HCT116 (cell line): ENCODE measurements at regions not wholly inside any gene's neighbourhood (a gene's known extent, or its start where the extent isn't known, plus 50 kb on each side); places are given as distances from the start of the nearest gene placed in this dataset.

Experiments
- ATAC-seq: fragments of 200-7000 bp; cut with Tn5 transposase; 2 replicates; pipeline ENCODE4 v1.9.1; 2020; ENCODE audit warnings: mild to moderate bottlenecking, moderate library complexity
- BruUV-seq: library from RNA; stranded (reverse); fragments of 400-500 nt; replicated peaks from 2 replicates; lab custom pipeline; 2021; lab: Mats Ljungman, UMichigan
- CTCF ChIA-PET: fragments of 300-600 bp; sonication (Branson Sonifier 250); formaldehyde crosslinking; loops from one replicate; lab custom pipeline; 2021; ENCODE audit warnings: antibody characterized with exemption; lab: Charles Lee
- POLR2A ChIA-PET: fragments of 300-600, 350-600 bp; sonication (Branson Sonifier 250); formaldehyde crosslinking; loops from one replicate; lab custom pipeline; 2021; ENCODE audit warnings: antibody characterized with exemption; lab: Charles Lee
- RAD21 ChIA-PET, 2 experiments: fragments of 300-600 bp; sonication (Branson Sonifier 250); formaldehyde crosslinking; loops; one replicate each; lab custom pipeline; 2023; ENCODE audit warnings: low total read pairs in 2 of 2; ENCODE audit not compliant: uncharacterized antibody in 2 of 2, unreplicated experiment in 2 of 2, low non-redundant PET in 1 of 2; lab: Charles Lee
- DNase-seq: peaks from one replicate; pipeline ENCODE4 v3.0.0-alpha.2; 2010; ENCODE audit warnings: low read depth, low spot score
- H2AFZ ChIP-seq: fragments of 200-600 bp; shearing (Covaris generic), sonication (generic); 2 replicates; pipeline ENCODE4 v1.6.1; 2017; ENCODE audit warnings: low read depth, mixed run types, mixed read lengths, antibody characterized with exemption, low read length; ENCODE audit not compliant: poor library complexity, severe bottlenecking
- H3K27ac ChIP-seq: 2 replicates; pipeline ENCODE4 v1.5.1; 2012; ENCODE audit warnings: low read depth, low read length
- H3K27me3 ChIP-seq: fragments of 200-600 bp; sonication (generic); 2 replicates; pipeline ENCODE4 v1.6.1; 2016; ENCODE audit warnings: mixed run types, low read length, mixed read lengths; ENCODE audit not compliant: insufficient read depth
- H3K36me3 ChIP-seq, 2 experiments: fragments of 200-500 bp in 1 of 2; fragments of 200-600 bp in 1 of 2; sonication (Bioruptor generic) in 1 of 2; sonication (generic) in 1 of 2; 2 replicates each; pipeline versions ENCODE4 v1.5.1 to v1.6.1; 2014 to 2016; ENCODE audit warnings: low read length in 2 of 2, inconsistent platforms in 1 of 2, mixed read lengths in 1 of 2, mixed run types in 1 of 2; ENCODE audit not compliant: insufficient read depth in 2 of 2, control insufficient read depth in 1 of 2
- H3K4me1 ChIP-seq, 2 experiments: fragments of 200-600 bp in 1 of 2; sonication (generic) in 1 of 2; 2 replicates each; pipeline versions ENCODE4 v1.5.1 to v1.6.1; 2012 to 2017; ENCODE audit warnings: low read length in 2 of 2, inconsistent platforms in 1 of 2, mild to moderate bottlenecking in 1 of 2, mixed read lengths in 1 of 2, mixed run types in 1 of 2, moderate library complexity in 1 of 2; ENCODE audit not compliant: insufficient read depth in 2 of 2, control insufficient read depth in 1 of 2
- H3K4me2 ChIP-seq: fragments of 200-600 bp; sonication (generic); 2 replicates; pipeline ENCODE4 v1.6.1; 2017; ENCODE audit warnings: mixed run types, low read length, mixed read lengths
- H3K4me3 ChIP-seq, 2 experiments: fragments of 200-600 bp in 1 of 2; sonication (generic) in 1 of 2; replicated peaks in 1 of 2; 2 replicates each; pipeline ENCODE4 v1.5.1; 2011 to 2016; ENCODE audit warnings: low read length in 2 of 2, control low read depth in 1 of 2, low read depth in 1 of 2, mild to moderate bottlenecking in 1 of 2, mixed read lengths in 1 of 2, mixed run types in 1 of 2
- H3K79me2 ChIP-seq: fragments of 200-600 bp; sonication (generic); 2 replicates; pipeline ENCODE4 v1.6.1; 2017; ENCODE audit warnings: mild to moderate bottlenecking, mixed run types, low read length, moderate library complexity, mixed read lengths; ENCODE audit not compliant: insufficient read depth
- H3K9ac ChIP-seq: fragments of 200-600 bp; sonication (generic); 2 replicates; pipeline ENCODE4 v1.6.1; 2016; ENCODE audit warnings: low read length, mixed read lengths
- H3K9me2 ChIP-seq: fragments of 200-600 bp; sonication (generic), shearing (Covaris generic); 2 replicates; pipeline ENCODE4 v1.6.1; 2017; ENCODE audit warnings: mixed run types, mild to moderate bottlenecking, moderate library complexity; ENCODE audit not compliant: insufficient read depth
- H3K9me3 ChIP-seq, 2 experiments: fragments of 200-500 bp in 1 of 2; fragments of 200-600 bp in 1 of 2; sonication (Bioruptor generic) in 1 of 2; sonication (generic) in 1 of 2; 2 replicates each; pipeline ENCODE4 v1.6.1; 2014 to 2017; ENCODE audit warnings: low read length in 2 of 2, mixed read lengths in 2 of 2, inconsistent platforms in 1 of 2, low read depth in 1 of 2, mild to moderate bottlenecking in 1 of 2, mixed run types in 1 of 2, moderate library complexity in 1 of 2; ENCODE audit not compliant: control insufficient read depth in 1 of 2, insufficient read depth in 1 of 2
- H4K20me1 ChIP-seq: fragments of 200-600 bp; sonication (generic), shearing (Covaris generic); 2 replicates; pipeline ENCODE4 v1.6.1; 2017; ENCODE audit warnings: mixed run types, mild to moderate bottlenecking, moderate library complexity; ENCODE audit not compliant: insufficient read depth
- CBX3 ChIP-seq: IDR thresholded peaks from 2 replicates; pipeline ENCODE4 v1.6.1; 2012; ENCODE audit warnings: low read depth
- CEBPB ChIP-seq: IDR thresholded peaks from 2 replicates; pipeline ENCODE4 v1.6.1; 2012; ENCODE audit warnings: low read depth
- EGR1 ChIP-seq: IDR thresholded peaks from 2 replicates; pipeline ENCODE4 v1.6.1; 2012; ENCODE audit warnings: low read depth
- ELF1 ChIP-seq: IDR thresholded peaks from 2 replicates; pipeline ENCODE4 v1.6.1; 2012; ENCODE audit warnings: low read depth, borderline replicate concordance
- EZH2 ChIP-seq: fragments of 200-600 bp; sonication (generic); IDR thresholded peaks from 2 replicates; pipeline ENCODE4 v1.6.1; 2017; ENCODE audit warnings: antibody characterized with exemption, mixed run types
- EZH2phosphoT487 ChIP-seq: fragments of 200-600 bp; IDR thresholded peaks from 2 replicates; pipeline ENCODE4 v1.6.1; 2018; ENCODE audit warnings: antibody characterized with exemption, borderline replicate concordance
- FOSL1 ChIP-seq: IDR thresholded peaks from 2 replicates; pipeline ENCODE4 v1.6.1; 2012; ENCODE audit warnings: low read depth
- JUND ChIP-seq: IDR thresholded peaks from 2 replicates; pipeline ENCODE4 v1.6.1; 2012
- MAX ChIP-seq: IDR thresholded peaks from 2 replicates; pipeline ENCODE4 v1.6.1; 2012
- POLR2AphosphoS5 ChIP-seq: IDR thresholded peaks from 2 replicates; pipeline ENCODE4 v1.6.1; 2011; ENCODE audit warnings: mild to moderate bottlenecking, low read depth, low read length, moderate library complexity
- RAD21 ChIP-seq: IDR thresholded peaks from 2 replicates; pipeline ENCODE4 v1.6.1; 2012; ENCODE audit warnings: low read depth, mild to moderate bottlenecking
- SIN3A ChIP-seq: IDR thresholded peaks from 2 replicates; pipeline ENCODE4 v1.6.1; 2012; ENCODE audit warnings: low read depth
- SP1 ChIP-seq: IDR thresholded peaks from 2 replicates; pipeline ENCODE4 v1.6.1; 2012; ENCODE audit warnings: low read depth
- SRF ChIP-seq: IDR thresholded peaks from 2 replicates; pipeline ENCODE4 v1.6.1; 2012; ENCODE audit warnings: low read depth
- TCF7L2 ChIP-seq: IDR thresholded peaks from 2 replicates; pipeline ENCODE4 v1.7.0; 2011; ENCODE audit warnings: borderline replicate concordance, inconsistent platforms; ENCODE audit not compliant: insufficient read depth, insufficient read length; ENCODE audit errors: extremely low read depth
- YY1 ChIP-seq: IDR thresholded peaks from 2 replicates; pipeline ENCODE4 v1.6.1; 2011; ENCODE audit warnings: low read length, low read depth, moderate library complexity, mild to moderate bottlenecking; ENCODE audit not compliant: insufficient replicate concordance; ENCODE audit errors: extremely low read depth
- ZFX ChIP-seq: fragments of 450-650 bp; IDR thresholded peaks from 2 replicates; pipeline ENCODE4 v1.6.1; 2017
- ZNF274 ChIP-seq: fragments of 200-500 bp; sonication (Bioruptor generic); IDR thresholded peaks from 2 replicates; pipeline ENCODE4 v1.6.1; 2014; ENCODE audit warnings: mild to moderate bottlenecking, low read depth, low read length, inconsistent platforms
- intact Hi-C: fragments of 100-400 bp; cut with micrococcal nuclease; formaldehyde crosslinking; loops from 2 replicates; pipeline ENCODE4 v1.10.0; 2022
- TF ChIP-seq, protein P1 (sequence below): IDR thresholded peaks from 2 replicates; pipeline ENCODE4 v1.6.1; 2012
- TF ChIP-seq, protein P2 (sequence below): IDR thresholded peaks from 2 replicates; pipeline ENCODE4 v1.6.1; 2011; ENCODE audit warnings: mild to moderate bottlenecking, low read length, moderate library complexity; ENCODE audit not compliant: insufficient replicate concordance; ENCODE audit errors: extremely low read depth

DNA sequence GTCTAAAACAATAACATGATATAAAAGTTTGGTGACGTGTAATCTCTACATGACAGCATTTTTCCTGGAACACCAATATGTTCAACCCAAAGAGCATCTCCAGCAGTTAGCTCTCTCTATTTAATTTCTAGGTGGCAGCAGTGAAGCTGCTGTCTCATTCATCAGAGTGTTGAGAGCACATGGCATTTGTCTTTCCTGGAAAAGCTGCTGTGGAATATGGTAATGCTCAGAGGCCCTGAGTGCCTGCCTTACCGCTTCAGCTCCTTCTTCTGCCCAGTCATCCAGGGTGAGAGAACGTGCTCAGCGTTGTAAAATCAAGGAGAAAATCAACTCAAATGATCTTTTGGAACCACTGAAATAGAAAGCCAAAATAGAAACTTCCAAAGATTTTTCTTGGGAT is 640.7 kb downstream of the ADGRL2 start:
- POLR2A ChIA-PET: no interaction called here
- H3K27ac ChIP-seq: no peak overlapping the region
- no peak overlapping the region for H2AFZ ChIP-seq
- no peak for DNase-seq
- no peak overlapping the region for H3K4me3 ChIP-seq
- no peak overlapping the region for H3K4me2 ChIP-seq
- BruUV-seq: no TSS peak
- H4K20me1 ChIP-seq: no peaks in the 10 kb centered on the region
- no peaks in the 10 kb centered on the region for H3K79me2 ChIP-seq
- H3K36me3 ChIP-seq: no peaks in the 10 kb centered on the region
- 0 out of 4 replicates have a peak, but pooled peaks cover 0 to 5% of the 10 kb centered on the region in 2 experiments for H3K9me3 ChIP-seq
- RAD21 ChIA-PET: no interaction called here
- no peaks in the 10 kb centered on the region for H3K27me3 ChIP-seq
- TF ChIP-seq CEBPB: no peak
- no peak for TF ChIP-seq CBX3
- no peak for TF ChIP-seq POLR2AphosphoS5
- no peak for TF ChIP-seq RAD21
- TF ChIP-seq SRF: no peak
- no peak for TF ChIP-seq ZFX
- no peak for TF ChIP-seq YY1
- no peak for TF ChIP-seq ZNF274
- no peak for TF ChIP-seq SIN3A
- no peak for TF ChIP-seq EZH2
- no peak for TF ChIP-seq MAX
- TF ChIP-seq, protein P1, sequence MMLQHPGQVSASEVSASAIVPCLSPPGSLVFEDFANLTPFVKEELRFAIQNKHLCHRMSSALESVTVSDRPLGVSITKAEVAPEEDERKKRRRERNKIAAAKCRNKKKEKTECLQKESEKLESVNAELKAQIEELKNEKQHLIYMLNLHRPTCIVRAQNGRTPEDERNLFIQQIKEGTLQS: no peak
- CTCF ChIA-PET: no interaction called here
- intact Hi-C loops: no loop called here
- no peak overlapping the region for H3K9ac ChIP-seq
- H3K9me2 ChIP-seq: no peaks in the 10 kb centered on the region
- ATAC-seq: no peak
- H3K4me1 ChIP-seq: no peaks in the 10 kb centered on the region

- no peak overlapping the region for H3K9ac ChIP-seq
- H3K27me3 ChIP-seq: no peaks in the 10 kb centered on the region
- intact Hi-C loops: no loop called here
- H3K4me1 ChIP-seq: no peaks in the 10 kb centered on the region
- no peak overlapping the region for H2AFZ ChIP-seq
- RAD21 ChIA-PET: no interaction called here
- no peak overlapping the region for H3K27ac ChIP-seq
- no peaks in the 10 kb centered on the region for H3K36me3 ChIP-seq
- no peaks in the 10 kb centered on the region; a peak in 1 of 4 replicates for H3K9me3 ChIP-seq
- H3K9me2 ChIP-seq: no peaks in the 10 kb centered on the region
- DNase-seq: no peak
- no peak overlapping the region for H3K4me2 ChIP-seq
- no peak overlapping the region for H3K4me3 ChIP-seq
- ATAC-seq: no peak
- no TSS peak for BruUV-seq
- H4K20me1 ChIP-seq: no peaks in the 10 kb centered on the region
- H3K79me2 ChIP-seq: no peaks in the 10 kb centered on the region
- CTCF ChIA-PET: no interaction called here
- POLR2A ChIA-PET: no interaction called here
- TF ChIP-seq ELF1: no peak
- TF ChIP-seq, protein P2, sequence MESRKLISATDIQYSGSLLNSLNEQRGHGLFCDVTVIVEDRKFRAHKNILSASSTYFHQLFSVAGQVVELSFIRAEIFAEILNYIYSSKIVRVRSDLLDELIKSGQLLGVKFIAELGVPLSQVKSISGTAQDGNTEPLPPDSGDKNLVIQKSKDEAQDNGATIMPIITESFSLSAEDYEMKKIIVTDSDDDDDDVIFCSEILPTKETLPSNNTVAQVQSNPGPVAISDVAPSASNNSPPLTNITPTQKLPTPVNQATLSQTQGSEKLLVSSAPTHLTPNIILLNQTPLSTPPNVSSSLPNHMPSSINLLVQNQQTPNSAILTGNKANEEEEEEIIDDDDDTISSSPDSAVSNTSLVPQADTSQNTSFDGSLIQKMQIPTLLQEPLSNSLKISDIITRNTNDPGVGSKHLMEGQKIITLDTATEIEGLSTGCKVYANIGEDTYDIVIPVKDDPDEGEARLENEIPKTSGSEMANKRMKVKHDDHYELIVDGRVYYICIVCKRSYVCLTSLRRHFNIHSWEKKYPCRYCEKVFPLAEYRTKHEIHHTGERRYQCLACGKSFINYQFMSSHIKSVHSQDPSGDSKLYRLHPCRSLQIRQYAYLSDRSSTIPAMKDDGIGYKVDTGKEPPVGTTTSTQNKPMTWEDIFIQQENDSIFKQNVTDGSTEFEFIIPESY: no peak
- no peak for TF ChIP-seq YY1
- TF ChIP-seq EZH2phosphoT487: no peak
- no peak for TF ChIP-seq TCF7L2
- TF ChIP-seq, protein P1: no peak
- TF ChIP-seq JUND: no peak
- no peak for TF ChIP-seq EGR1
- TF ChIP-seq SIN3A: no peak
- no peak for TF ChIP-seq CEBPB
- no peak for TF ChIP-seq FOSL1
- no peak for TF ChIP-seq SP1
- no peak for TF ChIP-seq POLR2AphosphoS5
Observed at GRCh38 chr1:82423174-82423815, 622.6 kb downstream of the ADGRL2 start.
